GM20000 (cell line): ENCODE measurements at regions not wholly inside any gene's neighbourhood (a gene's known extent, or its start where the extent isn't known, plus 50 kb on each side); places are given as distances from the start of the nearest gene placed in this dataset.
"Not testable (repeated sequence)": the region's sequence is repeated elsewhere in the genome, so short reads cannot be mapped to it uniquely, and the experiment has no call there.

Experiments
- DNase-seq: peaks from one replicate; pipeline ENCODE4 v3.0.0; 2012; ENCODE audit warnings: low spot score
- TF ChIP-seq, protein P1 (sequence below): IDR thresholded peaks from 2 replicates; pipeline ENCODE4 v1.5.1; 2012; ENCODE audit warnings: mild to moderate bottlenecking, control low read depth; ENCODE audit errors: extremely low read depth, missing control alignments

DNA sequence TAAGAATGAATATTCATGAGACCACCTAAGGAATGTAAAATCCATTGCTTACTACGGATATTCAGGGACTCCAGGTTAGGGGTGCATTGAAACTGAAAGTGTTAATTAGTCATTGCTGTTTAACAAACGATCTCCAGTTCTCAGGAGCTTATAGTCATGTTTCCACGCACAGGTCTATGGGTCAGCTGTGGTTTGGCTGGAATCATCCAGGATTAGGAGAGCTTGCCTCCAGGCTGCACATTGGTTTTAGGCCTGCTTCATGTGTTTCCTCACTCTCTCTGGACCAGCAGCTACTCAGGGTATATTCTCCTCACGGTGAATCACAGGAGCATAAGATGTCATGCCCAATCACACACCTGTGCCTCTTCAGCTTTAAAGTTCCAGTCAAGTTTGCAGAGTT lies 98.9 kb downstream of the ATXN3L start:
- DNase-seq, result no peak
- TF ChIP-seq, protein P1, sequence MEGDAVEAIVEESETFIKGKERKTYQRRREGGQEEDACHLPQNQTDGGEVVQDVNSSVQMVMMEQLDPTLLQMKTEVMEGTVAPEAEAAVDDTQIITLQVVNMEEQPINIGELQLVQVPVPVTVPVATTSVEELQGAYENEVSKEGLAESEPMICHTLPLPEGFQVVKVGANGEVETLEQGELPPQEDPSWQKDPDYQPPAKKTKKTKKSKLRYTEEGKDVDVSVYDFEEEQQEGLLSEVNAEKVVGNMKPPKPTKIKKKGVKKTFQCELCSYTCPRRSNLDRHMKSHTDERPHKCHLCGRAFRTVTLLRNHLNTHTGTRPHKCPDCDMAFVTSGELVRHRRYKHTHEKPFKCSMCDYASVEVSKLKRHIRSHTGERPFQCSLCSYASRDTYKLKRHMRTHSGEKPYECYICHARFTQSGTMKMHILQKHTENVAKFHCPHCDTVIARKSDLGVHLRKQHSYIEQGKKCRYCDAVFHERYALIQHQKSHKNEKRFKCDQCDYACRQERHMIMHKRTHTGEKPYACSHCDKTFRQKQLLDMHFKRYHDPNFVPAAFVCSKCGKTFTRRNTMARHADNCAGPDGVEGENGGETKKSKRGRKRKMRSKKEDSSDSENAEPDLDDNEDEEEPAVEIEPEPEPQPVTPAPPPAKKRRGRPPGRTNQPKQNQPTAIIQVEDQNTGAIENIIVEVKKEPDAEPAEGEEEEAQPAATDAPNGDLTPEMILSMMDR, result no peak

DNA sequence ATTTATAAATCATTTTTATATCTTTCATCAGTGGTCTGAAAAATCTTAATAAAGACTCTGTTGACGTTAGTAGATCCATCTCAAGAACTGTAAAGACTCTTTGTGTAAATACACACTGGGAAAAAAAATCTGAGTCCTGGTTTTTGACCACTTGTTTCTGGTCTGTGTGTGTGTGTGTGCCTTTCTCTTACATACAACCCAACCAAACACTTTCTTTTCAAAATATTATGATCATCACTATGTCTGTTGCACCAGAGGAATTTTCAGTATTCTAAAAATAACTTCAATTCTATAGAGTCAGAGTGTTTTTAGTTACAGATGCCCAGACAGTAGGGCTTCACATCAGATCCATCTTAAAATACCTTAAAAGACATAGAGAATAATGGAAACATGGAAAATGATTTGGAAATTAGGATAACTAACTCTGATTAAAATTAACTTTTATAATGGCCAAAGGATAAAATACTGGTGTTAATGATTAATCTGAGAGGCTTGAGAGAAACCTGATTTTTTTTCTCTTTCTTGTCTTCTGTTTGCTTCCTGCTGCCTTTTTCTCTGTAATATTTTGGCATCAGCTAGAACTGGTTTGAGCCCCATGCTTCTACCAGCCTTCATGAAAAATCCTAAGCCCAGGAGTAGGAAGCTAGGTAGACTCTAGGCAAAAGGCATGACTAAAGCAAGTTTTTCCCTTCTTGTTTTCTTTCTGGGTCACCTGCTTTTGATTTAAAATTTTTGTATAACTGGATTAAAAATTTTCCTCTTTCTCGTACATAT lies 99.7 kb downstream of the ATXN3L start:
- no peak for DNase-seq
- TF ChIP-seq, protein P1, result no peak

DNA sequence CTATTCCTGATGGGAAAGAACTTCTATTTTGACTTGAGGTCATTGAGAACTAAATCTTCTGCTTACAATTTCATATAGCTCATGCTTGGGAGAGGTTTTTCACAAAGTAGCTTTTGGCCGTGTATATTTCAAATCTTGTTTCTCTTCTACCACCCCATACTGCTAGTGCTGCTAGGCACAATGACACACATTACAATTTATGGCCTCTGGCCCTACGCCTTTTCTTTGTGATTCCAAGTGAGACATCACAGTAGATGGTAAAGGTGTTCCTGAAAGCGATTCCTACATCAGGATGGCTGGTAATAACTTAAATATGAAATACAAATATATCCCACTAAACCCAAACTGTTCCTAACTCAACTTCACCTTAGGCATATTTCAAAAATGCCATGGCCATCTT lies 101.1 kb downstream of the ATXN3L start:
- DNase-seq, result no peak
- TF ChIP-seq, protein P1, result no peak

DNA sequence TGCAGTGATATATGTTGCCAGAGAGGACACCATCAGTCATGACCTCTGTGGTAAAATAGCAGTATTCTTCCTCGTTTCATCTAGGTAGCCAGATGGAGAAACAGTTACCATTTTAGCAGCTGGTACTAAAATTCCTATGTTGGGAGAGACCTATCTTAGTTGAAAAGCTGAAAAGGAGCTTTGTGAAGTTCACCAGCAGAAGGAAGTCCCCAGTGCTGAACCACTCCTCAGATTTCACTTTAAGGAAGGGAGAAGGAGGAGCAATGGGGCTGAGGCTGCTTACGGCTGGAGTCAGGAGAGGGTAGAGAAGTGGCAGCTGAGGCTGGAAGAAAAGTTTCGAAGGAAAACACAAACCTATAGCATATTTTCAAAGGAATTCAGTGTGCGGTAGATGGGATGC lies 103.7 kb downstream of the ATXN3L start:
- TF ChIP-seq, protein P1, result no peak
- DNase-seq, result no peak

DNA sequence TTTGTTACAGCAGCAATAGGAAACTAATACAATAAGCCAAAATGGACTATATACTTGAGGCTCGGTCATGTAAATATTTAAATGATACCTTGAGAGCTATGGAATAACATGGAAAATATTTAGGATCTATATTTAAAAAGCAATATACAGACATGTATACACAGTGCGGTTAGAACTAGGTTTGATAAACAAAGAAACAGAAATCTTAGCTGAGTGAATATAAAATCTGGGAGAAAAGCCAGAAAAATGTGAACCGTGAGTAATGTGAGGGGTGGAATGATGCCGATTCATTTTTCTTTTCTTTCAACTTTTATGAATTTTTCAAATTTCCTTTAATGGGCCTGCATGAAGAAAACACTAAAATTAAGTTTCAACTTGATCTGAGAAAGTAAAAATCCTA lies 104.1 kb downstream of the ATXN3L start:
- no peak for DNase-seq
- TF ChIP-seq, protein P1, result no peak

DNA sequence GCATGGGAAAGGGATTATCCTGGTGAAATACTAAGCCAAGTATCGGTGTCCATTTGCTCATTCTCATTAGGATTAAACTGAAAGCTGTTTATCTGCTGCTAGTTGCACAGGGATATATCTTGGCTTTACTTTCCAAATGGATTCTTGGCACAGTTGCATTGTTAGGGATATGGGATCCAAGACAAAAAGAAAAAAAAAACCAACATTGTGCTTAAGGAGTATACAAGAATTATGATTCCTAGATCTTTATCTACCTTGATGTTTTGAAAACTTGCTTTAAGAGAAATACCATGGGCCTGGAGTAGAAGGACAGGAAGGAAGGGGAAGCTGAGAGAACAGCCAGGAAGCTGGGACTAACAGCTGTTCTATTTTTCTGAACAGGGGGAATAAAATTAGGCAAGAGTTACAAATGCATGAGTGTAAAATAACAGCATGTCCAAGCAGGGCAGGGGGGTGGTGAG lies 107.6 kb downstream of the ATXN3L start:
- TF ChIP-seq, protein P1, result no peak
- DNase-seq, result no peak

DNA sequence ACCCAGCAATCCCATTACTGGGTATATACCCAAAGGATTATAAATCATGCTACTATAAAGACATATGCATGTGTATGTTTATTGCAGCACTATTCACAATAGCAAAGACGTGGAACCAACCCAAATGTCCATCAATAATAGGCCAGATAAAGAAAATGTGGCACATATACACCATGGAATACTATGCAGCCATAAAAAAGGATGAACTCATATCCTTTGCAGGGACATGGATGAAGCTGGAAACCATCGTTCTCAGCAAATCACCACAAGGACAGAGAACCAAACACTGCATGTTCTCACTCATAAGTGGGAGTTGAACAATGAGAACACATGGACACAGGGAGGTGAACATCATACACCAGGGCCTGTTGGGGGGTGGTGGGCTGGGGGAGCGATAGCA lies 109.7 kb downstream of the ATXN3L start:
- DNase-seq, result not testable (repeated sequence)

DNA sequence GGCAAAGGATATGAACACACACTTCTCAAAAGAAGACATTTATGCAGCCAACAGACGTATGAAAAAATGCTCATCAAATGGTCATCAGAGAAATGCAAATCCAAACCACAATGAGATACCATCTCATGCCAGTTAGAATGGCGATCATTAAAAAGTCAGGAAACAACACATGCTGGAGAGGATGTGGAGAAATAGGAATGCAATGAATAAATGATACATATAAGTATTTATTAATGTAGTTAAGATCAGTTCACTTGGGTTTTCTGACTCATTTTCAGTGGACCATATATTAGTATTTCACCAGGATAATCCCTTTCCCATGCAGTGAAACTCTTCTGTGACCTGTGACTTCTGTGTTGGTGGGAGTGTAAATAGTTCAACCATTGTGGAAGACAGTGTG lies 110.1 kb downstream of the ATXN3L start:
- not testable (repeated sequence) for DNase-seq
